ENCODE measurements at regions not wholly inside any gene's neighbourhood (a gene's known extent, or its start where the extent isn't known, plus 50 kb on each side); places are given as distances from the start of the nearest gene placed in this dataset.

DNA sequence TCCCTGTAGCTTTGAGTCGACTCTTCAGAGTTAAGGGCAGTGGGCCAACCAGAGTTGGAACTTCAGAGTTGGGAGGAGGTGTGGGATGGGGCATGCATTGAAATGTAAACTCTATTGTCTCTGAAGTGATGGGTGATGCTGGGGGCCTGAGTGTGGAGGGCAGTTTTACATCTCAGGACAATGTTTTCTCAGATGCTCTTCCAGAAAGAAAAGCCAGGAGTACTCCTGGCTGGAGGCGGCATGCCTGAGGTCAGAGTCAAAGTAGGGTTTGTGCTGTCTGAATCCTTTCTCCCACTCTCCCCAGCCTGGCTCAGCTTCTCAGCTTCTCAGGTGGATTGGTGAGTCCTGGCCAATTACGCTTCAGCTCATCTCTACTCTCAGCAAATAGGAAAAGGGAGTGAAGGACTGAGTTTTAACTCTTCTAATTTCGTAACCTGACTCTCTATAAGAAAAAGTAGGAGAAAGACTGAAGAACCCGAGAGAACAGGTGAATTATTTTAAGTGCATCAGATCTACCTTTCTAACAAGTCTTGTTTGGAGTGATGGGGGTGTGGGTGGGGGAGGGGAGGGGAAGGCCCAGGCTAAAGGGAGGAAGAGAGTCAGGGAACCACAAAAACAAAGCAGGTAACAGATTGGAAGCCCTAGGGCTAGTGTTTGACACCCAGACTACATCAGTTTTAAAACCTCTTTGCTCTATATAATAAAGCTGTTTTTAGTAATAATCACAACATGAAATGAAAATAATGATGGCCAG is 107.5 kb upstream of the PELI1 start (continued):
- TF ChIP-seq, protein P1, sequence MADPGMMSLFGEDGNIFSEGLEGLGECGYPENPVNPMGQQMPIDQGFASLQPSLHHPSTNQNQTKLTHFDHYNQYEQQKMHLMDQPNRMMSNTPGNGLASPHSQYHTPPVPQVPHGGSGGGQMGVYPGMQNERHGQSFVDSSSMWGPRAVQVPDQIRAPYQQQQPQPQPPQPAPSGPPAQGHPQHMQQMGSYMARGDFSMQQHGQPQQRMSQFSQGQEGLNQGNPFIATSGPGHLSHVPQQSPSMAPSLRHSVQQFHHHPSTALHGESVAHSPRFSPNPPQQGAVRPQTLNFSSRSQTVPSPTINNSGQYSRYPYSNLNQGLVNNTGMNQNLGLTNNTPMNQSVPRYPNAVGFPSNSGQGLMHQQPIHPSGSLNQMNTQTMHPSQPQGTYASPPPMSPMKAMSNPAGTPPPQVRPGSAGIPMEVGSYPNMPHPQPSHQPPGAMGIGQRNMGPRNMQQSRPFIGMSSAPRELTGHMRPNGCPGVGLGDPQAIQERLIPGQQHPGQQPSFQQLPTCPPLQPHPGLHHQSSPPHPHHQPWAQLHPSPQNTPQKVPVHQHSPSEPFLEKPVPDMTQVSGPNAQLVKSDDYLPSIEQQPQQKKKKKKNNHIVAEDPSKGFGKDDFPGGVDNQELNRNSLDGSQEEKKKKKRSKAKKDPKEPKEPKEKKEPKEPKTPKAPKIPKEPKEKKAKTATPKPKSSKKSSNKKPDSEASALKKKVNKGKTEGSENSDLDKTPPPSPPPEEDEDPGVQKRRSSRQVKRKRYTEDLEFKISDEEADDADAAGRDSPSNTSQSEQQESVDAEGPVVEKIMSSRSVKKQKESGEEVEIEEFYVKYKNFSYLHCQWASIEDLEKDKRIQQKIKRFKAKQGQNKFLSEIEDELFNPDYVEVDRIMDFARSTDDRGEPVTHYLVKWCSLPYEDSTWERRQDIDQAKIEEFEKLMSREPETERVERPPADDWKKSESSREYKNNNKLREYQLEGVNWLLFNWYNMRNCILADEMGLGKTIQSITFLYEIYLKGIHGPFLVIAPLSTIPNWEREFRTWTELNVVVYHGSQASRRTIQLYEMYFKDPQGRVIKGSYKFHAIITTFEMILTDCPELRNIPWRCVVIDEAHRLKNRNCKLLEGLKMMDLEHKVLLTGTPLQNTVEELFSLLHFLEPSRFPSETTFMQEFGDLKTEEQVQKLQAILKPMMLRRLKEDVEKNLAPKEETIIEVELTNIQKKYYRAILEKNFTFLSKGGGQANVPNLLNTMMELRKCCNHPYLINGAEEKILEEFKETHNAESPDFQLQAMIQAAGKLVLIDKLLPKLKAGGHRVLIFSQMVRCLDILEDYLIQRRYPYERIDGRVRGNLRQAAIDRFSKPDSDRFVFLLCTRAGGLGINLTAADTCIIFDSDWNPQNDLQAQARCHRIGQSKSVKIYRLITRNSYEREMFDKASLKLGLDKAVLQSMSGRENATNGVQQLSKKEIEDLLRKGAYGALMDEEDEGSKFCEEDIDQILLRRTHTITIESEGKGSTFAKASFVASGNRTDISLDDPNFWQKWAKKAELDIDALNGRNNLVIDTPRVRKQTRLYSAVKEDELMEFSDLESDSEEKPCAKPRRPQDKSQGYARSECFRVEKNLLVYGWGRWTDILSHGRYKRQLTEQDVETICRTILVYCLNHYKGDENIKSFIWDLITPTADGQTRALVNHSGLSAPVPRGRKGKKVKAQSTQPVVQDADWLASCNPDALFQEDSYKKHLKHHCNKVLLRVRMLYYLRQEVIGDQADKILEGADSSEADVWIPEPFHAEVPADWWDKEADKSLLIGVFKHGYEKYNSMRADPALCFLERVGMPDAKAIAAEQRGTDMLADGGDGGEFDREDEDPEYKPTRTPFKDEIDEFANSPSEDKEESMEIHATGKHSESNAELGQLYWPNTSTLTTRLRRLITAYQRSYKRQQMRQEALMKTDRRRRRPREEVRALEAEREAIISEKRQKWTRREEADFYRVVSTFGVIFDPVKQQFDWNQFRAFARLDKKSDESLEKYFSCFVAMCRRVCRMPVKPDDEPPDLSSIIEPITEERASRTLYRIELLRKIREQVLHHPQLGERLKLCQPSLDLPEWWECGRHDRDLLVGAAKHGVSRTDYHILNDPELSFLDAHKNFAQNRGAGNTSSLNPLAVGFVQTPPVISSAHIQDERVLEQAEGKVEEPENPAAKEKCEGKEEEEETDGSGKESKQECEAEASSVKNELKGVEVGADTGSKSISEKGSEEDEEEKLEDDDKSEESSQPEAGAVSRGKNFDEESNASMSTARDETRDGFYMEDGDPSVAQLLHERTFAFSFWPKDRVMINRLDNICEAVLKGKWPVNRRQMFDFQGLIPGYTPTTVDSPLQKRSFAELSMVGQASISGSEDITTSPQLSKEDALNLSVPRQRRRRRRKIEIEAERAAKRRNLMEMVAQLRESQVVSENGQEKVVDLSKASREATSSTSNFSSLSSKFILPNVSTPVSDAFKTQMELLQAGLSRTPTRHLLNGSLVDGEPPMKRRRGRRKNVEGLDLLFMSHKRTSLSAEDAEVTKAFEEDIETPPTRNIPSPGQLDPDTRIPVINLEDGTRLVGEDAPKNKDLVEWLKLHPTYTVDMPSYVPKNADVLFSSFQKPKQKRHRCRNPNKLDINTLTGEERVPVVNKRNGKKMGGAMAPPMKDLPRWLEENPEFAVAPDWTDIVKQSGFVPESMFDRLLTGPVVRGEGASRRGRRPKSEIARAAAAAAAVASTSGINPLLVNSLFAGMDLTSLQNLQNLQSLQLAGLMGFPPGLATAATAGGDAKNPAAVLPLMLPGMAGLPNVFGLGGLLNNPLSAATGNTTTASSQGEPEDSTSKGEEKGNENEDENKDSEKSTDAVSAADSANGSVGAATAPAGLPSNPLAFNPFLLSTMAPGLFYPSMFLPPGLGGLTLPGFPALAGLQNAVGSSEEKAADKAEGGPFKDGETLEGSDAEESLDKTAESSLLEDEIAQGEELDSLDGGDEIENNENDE (IDR thresholded peaks at IDR 0.05; ENCODE audit: insufficient replicate concordance, low read length), result no peak
- no peak for TF ChIP-seq NANOG (IDR thresholded peaks at IDR 0.05; ENCODE audit: insufficient read depth, low read depth, low read length, poor library complexity, severe bottlenecking)
- TF ChIP-seq HDAC6 (IDR thresholded peaks at IDR 0.05; ENCODE audit: low read depth, low read length), result no peak
- no peak for TF ChIP-seq GABPA (IDR thresholded peaks at IDR 0.05; ENCODE audit: borderline replicate concordance, insufficient read depth, low read length)
- TF ChIP-seq, protein P2, sequence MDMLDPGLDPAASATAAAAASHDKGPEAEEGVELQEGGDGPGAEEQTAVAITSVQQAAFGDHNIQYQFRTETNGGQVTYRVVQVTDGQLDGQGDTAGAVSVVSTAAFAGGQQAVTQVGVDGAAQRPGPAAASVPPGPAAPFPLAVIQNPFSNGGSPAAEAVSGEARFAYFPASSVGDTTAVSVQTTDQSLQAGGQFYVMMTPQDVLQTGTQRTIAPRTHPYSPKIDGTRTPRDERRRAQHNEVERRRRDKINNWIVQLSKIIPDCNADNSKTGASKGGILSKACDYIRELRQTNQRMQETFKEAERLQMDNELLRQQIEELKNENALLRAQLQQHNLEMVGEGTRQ (IDR thresholded peaks at IDR 0.05; ENCODE audit: low read length), result no peak
- TF ChIP-seq CBX8 (IDR thresholded peaks at IDR 0.05; ENCODE audit: borderline replicate concordance, low read depth, low read length), result no peak
- no peak for TF ChIP-seq RXRA (IDR thresholded peaks at IDR 0.05; ENCODE audit: insufficient read depth, low read depth, low read length)
- no peak for TF ChIP-seq EZH2 (IDR thresholded peaks at IDR 0.05; ENCODE audit: low read depth, low read length, severe bottlenecking)
- TF ChIP-seq SRF (IDR thresholded peaks at IDR 0.05; ENCODE audit: low read depth, low read length), result no peak

Data from H1 (cell line).